ENCODE measurements at regions not wholly inside any gene's neighbourhood (a gene's known extent, or its start where the extent isn't known, plus 50 kb on each side); places are given as distances from the start of the nearest gene placed in this dataset.

- DNase-seq, result no peak
Measured at GRCh38 chr7:28293527-28293835, 112.9 kb upstream of the JAZF1 start.

- peak; percentile 43 for DNase-seq
Measured at GRCh38 chr7:28296571-28297483, 115.5 kb upstream of the CREB5 start.

GRCh38 chr7:28297801-28298459 lies 114.4 kb upstream of the CREB5 start:
- no peak for DNase-seq

DNA sequence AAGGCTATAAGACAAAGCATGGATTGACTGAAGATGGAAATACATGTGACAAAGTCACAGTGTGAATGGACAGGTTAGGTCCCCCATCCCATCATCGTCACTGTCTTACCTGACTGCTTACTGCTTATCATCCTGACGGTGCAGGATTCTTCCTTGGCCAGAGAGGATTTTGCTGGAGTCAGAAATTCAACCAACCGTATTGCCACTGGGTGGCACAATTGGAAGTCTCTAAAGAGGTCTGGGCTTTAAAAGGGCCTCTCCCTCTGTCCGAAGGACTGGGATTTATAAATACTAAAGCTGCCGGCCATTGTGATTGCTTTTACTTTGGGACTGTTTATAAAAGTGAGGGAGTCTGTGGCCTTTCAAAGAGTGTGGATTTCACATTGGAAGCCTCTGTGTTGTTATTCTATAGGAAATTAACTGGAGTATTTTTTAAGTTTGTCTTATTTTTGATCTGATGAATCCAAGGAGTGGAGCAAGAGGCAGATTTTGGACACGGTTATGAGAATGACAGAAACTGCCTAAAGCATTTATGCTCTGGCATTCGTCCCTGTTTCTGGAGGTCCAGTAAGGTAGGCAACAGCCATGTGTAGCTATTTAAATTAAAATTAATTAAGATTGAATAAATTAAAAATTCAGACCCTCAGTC lies 113.3 kb upstream of the CREB5 start:
- peak; percentile 88 for DNase-seq

DNA sequence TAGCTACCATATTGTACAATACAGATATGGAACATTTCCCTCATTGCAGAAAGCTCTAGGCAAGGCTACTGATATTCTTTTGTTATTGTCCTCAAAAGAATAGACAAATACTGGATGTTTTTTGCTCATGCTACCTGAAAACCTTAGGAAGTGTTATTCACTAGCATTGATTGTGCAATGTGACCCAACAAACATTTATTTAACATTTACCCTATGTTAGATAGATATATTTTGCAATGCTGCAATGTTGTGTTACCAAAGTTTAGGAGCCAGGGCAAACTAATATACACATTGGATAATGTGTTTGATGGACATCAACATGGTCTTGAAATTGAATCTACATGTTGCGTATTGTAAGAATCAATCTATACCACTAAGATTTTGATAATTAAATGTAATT lies 112.8 kb upstream of the CREB5 start:
- no peak for DNase-seq

- DNase-seq, result no peak
Measured at GRCh38 chr7:28300488-28300887, 111.8 kb upstream of the CREB5 start.

GRCh38 chr7:28301148-28301641 lies 111.1 kb upstream of the CREB5 start:
- no peak for DNase-seq

- DNase-seq, result no peak
Measured at GRCh38 chr7:28304290-28304689, 108.0 kb upstream of the CREB5 start.

GRCh38 chr7:28309704-28310459 lies 102.4 kb upstream of the CREB5 start:
- DNase-seq, result no peak

DNA sequence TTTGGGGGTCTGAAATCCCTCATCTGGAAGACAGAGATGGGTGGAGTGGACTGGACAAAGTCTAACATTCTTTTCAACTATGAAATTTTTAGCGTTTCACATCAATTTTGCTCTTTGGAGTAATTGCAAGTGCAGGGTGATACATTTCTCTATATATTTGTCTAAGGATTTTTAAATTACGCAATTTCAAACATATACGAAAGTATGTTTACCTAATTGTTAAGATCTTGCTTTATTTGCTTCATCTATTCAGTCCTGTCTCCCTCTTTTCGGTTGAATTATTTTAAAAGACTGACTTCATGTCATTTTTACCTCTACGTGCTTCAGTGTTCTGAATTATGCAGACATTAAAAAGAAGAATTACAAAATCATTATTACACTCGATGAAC lies 101.9 kb upstream of the CREB5 start:
- DNase-seq, result no peak

DNA sequence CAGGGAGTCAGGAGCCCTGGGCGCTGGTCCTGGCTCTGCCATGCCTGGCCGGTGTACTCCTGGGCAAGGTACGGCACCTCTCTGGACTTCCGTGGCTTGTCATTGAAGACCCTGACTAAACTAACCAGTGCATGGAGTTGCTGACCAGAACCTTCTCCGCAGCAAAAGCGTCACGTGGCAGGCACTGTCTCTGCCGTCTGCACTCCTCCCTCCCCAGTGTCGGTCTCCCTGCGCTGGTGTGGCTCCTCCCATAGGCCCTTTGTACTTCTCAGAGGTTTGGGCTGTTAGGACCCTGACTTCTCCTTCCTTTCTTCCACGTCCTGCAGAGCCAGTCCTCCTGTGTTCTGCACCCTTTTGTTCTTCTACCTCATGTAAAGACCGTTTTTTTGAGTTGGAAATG lies 100.6 kb upstream of the CREB5 start:
- DNase-seq, result no peak

- no peak for DNase-seq
Measured at GRCh38 chr7:28312948-28313347, 99.4 kb upstream of the CREB5 start.

DNA sequence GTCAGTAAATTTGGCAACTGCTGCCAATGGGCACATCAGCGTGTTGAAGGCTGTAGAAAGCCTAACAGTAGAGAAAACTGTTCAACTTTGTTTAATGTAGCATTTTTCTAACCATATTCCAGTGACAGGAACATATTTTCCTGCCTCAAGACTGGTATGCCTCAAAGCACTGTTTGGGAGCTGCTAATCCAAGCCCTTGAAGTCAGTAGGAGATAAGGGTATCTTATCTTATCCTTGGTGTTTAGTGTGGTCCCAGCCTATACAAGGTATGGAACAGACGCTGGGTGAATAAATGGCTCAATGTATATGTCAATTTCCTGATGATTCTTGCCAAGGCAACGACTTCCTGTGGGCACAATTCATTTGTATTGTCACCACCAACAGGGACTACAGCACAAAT lies 97.5 kb upstream of the CREB5 start:
- DNase-seq, result no peak

GRCh38 chr7:28315565-28316410 lies 96.5 kb upstream of the CREB5 start:
- DNase-seq, result no peak

DNA sequence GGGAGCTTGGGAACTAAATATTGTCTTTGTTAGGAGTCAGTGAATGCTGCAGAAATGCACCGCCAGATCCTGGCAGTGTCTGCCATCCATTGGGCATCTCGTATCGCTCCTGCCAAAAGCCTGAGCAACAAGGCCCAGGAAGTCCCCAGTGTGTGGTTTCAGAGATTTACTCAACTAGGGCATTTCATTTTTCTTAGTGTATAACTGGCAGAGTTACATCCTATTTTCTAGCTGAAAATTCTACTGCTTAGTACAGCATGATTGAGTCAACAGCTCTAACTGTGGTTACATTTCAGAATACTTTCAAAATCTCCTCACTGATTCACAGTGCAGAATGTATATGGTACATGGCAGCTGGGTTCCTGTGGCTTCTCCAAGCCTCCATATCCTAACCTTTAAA lies 95.8 kb upstream of the CREB5 start:
- DNase-seq, result no peak

- no peak for DNase-seq
Measured at GRCh38 chr7:28318101-28318762, 94.1 kb upstream of the CREB5 start.

DNA sequence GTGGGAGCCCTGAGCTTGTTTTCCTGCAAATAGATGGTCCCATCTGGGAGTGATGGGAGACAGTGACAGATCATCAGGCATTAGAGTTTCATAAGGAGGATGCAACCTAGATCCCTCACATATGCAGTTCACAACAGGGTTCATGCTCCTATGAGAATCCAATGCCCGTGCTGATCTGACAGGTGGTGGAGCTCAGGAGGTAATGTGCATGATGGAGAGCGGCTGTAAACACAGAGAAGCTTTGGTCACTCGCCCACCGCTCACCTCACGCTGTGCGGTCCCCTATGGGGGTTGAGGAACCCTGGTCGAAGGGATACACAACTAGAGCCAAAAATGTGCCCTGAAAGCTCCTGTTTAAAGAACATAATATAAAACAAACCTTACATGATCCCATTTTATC lies 88.5 kb upstream of the CREB5 start:
- no peak for DNase-seq

GRCh38 chr7:28328146-28328545 lies 84.2 kb upstream of the CREB5 start:
- peak; percentile 96 for DNase-seq

- peak; percentile 95 for DNase-seq
Measured at GRCh38 chr7:28328822-28329660, 83.3 kb upstream of the CREB5 start.

DNA sequence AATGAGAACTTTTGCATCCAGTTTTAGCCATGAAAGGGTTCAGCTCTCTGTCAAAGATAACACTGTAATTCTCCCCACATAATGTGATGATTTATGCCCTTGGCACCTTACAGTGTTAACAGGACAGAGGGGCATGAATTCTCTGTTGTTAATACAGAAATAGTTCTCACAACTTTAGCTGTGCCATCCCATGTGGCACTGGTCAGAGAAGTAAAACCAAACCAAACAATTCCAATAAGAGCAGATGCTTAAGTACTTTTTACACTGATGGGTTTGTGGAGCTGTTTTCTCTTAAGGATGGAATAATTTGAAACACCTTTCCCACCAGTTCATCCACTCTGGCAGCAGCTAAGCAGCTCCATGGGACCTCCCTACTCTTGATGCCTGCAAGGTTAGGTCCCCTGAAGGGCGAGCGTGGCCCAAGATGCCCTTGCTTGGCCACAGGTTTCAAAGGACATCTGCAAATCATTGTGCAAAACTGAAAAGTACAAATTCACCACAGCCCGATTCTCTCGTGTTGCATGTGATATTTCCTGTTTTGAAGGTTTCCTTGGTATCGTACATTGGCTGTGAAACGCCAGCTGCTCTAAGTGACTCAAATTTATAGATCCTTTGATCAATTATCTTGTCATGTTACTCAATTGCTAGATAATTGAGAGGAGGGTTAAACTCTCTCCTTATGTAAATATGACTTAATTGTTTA lies 82.5 kb upstream of the CREB5 start:
- peak; percentile 98 for DNase-seq
